EH (cell line): ENCODE measurements at regions not wholly inside any gene's neighbourhood (a gene's known extent, or its start where the extent isn't known, plus 50 kb on each side); places are given as distances from the start of the nearest gene placed in this dataset.

Source experiments
- DNase-seq: peaks from one replicate; pipeline ENCODE4 v3.0.0-alpha.2; 2015; ENCODE audit warnings: low read depth

DNA sequence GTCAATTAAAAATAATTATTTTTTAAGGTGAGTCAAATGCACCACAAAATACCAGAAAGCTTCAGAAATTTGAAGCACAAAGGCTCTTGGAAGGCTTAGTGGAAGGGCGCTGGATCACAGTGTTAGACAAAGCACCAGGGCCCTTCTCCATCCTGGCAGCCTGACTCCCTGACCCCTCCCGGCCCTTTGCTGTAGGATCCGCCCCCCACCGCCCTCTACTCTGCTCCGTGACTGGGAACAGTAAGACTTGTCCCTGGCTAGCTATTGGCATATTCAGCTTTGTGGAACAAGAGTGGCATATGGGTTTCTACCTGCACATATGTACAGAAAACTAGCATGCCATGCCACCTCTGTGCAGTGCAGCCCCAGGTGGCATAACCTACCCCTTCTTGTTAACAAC, 222.1 kb downstream of the SYK start:
- DNase-seq, result no peak

DNA sequence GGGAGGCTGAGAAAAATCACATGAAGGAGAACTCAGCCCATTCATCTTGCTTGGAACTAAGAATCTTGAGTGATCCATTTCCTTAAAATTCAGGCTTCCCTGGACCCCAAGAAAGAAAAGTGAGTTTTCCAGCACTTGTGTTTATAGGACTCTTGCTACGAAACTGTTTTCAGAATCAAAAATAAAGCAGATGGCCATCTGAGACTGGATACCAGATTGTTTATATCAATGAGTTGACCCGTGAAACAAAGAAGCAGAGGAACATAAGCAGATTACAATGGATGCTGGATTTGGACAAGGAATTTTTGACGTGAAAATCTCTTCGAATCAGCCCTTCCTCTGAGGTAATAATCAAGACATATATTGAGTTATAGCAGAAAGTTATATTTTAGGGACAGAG, 223.2 kb downstream of the SYK start:
- no peak for DNase-seq

- DNase-seq, result no peak
Measured at GRCh38 chr9:91025856-91026255, 224.2 kb downstream of the SYK start.

GRCh38 chr9:91026266-91026665, 224.6 kb downstream of the SYK start:
- DNase-seq, result no peak

DNA sequence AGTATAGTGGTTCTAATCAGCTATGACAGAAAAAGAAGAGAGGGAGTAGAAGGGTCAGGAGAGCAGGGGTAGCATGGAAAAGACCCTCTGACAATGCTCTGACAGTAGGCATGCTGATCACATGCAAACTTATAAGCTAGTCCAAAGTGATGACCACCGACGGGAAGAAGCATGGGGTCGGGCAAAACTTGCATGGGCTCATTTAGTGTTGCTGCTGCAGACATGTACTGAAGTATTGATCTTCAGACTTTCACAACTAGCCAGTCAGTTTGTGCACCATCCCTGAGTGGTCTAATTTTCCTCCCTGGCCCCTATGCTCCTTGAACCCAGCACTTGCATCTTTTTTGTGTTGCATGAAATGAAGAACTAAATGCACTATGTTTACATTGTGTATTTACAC, 225.4 kb downstream of the SYK start:
- no peak for DNase-seq

DNA sequence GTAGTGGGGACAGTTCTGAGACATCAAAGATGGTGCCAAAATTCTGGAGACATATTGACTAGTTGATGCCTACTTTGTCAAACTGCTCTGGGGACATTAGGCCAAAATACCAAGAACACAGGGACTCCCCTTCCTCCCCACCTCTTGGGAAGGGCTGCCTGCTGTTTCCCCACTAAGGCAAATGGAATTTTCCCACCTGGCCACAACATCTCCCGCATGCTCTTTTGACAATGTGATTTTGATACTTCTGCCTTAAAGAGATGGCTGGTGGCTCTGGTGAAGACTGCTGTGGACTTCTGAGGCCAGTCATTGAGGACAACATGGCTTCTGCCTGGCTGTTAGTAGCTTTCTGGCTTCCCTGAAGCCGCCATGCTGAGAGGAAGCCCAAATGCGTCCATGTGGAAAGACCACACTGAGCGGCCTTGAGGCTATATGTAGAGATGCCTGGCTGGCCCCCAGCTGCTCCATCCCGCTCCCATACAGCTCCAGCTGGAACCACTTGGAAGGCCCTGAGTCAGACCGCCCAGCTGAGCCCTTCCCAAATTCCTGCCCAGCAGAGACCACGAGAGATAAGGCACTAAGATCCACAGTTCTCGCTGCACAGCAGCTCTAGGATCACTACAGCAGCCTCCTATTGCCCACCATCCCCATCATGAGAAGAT, 226.7 kb downstream of the SYK start:
- no peak for DNase-seq

GRCh38 chr9:91029650-91030361, 228.2 kb downstream of the SYK start:
- DNase-seq, result no peak

DNA sequence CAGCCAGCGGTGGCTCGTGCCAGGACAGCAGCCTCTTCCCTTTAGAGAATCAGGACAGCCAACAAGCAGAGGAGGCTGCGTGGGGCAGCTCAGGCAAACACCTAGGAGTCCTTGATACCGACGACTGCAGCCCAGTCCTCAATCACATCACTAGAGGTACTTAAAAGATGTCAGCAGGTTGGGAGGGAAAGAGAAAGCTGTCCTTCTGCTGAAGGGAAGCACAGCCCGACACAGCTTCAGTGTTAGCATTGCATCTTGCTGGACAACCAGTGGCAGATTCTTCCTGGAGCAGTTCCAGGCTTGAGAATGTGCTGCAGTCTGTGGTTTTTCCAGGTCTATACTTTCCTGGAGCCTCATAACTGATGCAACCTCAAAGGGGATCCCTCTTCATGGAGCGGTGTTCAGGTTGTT, 230.5 kb downstream of the SYK start:
- DNase-seq, result peak; percentile 22

GRCh38 chr9:91033270-91033669, 231.7 kb downstream of the SYK start:
- DNase-seq, result no peak

GRCh38 chr9:91033797-91034196, 232.2 kb downstream of the SYK start:
- no peak for DNase-seq

DNA sequence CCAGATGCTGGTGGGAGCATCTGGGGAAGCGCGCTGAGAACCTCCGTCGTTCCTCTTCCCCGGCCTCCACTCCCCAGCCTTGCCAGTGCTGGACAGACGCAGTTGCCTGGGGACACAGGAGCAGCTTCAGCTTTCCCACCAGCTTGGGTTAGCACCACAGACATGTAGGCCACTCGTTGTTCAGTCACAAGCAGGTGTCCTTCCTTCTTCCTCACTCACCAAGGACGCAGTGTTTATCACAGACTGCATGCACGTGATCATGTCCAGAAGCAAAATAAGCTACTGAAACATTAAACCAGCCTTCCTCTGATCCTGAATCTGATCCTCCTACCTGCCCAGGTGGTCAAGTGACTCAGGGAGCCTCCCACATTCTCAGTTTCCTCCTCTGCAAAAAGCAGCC, 232.9 kb downstream of the SYK start:
- no peak for DNase-seq

DNA sequence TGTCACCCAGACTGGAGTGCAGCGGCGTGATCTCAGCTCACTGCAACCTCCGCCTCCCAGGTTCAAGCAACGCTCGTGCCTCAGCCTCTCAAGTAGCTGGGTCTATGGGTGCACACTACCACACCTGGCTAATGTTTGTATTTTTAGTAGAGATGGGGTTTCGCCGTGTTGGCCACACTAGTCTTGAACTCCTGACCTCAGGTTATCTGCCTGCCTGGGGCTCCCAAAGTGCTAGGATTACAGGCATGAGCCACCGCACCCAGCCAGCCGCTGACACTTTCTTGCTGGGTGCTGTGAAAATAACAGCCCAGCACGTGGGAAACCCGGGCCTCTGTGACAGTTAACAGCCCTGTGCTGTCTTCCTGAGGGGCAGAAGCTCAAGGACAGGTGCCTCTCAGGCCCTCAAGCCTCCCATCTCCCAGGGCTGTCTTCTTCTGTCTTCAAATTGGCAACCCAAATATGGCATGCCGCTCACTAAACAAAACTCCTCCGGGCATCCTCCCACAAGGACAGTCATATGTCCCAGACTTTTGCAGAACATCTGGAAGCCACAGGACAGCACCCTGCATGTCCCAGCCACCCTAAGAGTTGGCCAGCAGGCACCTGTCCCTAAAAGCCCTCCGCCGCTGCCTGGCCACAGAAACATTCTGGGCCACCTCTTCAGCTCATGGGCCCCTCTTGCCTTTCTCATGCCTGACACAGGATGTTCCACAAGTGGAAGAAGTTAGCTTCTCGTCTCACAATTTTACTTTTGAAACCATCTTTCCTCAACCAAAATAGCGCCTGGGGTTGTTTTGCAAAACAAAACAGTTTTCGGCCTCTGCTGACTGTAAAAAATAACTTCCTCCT, 233.6 kb downstream of the SYK start:
- no peak for DNase-seq

DNA sequence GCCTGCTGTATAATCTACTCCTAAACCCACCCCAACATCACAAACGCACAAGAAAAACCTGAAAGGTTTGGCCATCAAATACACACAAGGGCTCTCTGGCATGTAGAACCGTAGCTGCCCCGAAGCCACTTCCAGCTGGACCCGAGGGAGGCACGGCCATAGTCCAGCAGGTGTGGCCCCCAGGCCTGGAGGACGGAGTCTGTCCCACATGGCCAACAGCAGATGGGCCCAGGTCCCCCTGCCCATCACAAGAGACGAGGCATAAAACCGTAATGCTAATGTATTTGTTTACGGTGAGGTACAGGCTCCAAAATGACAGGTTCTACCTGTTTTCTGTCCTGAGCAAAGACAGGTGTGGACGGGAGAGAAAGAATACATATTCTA, 234.2 kb downstream of the SYK start:
- no peak for DNase-seq

- DNase-seq, result no peak
Measured at GRCh38 chr9:91036356-91036755, 234.7 kb downstream of the SYK start.

GRCh38 chr9:91036826-91037510, 235.3 kb downstream of the SYK start:
- peak; percentile 94 for DNase-seq

GRCh38 chr9:91037511-91038482, 236.2 kb downstream of the SYK start:
- peak; percentile 93 for DNase-seq

DNA sequence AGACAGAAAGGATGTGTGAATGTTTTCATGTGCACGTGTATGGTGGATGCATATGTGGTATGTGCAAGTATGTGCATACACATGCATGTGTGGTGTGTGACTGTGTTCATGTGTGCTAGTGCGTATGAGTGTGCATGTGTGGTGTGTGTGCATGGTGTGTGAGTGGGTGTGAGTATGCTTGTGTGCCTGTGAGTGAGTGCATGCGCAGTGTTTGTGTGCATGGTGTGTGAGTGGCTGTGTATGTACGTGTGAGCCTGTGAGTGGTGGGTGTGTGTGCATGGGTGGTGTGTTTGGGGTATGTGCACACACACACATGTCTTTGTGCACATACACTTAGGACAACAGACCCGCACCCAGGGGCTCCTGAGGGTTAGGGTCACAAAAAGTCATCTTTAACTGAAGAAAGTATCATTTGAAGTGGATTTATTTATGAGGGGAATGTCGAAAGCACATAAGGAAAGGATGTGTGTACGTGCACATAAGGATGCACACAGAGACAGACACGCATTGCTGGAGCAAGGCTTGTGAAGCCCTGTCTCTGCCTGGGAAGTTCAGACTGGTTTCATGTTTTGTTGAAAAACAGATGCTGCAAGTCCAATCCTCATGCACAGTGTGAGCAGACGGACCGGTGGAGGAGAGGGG, 237.0 kb downstream of the SYK start:
- DNase-seq, result no peak

GRCh38 chr9:91039125-91039834, 237.7 kb downstream of the SYK start:
- DNase-seq, result peak; percentile 23

GRCh38 chr9:91039835-91040140, 238.2 kb downstream of the SYK start:
- DNase-seq, result no peak
